WTC11 (cell line): ENCODE measurements at regions not wholly inside any gene's neighbourhood (a gene's known extent, or its start where the extent isn't known, plus 50 kb on each side); places are given as distances from the start of the nearest gene placed in this dataset.

ENCODE experiments used
- ELF4 ChIP-seq: sonication (generic); formaldehyde crosslinking; IDR thresholded peaks from 2 replicates; pipeline ENCODE4 v1.8.1; 2022; ENCODE audit warnings: low read depth, mild to moderate bottlenecking, moderate library complexity, missing genetic modification reagents
- ESRRA ChIP-seq: sonication (generic); formaldehyde crosslinking; IDR thresholded peaks from 2 replicates; pipeline ENCODE4 v1.8.1; 2022; ENCODE audit warnings: mild to moderate bottlenecking, missing genetic modification reagents, borderline replicate concordance
- ETV6 ChIP-seq: sonication (generic); formaldehyde crosslinking; IDR thresholded peaks from 2 replicates; pipeline ENCODE4 v1.8.1; 2022; ENCODE audit warnings: mild to moderate bottlenecking, missing genetic modification reagents
- NFYB ChIP-seq: sonication (generic); formaldehyde crosslinking; conservative IDR thresholded peaks from 2 replicates; pipeline ENCODE4 v1.8.0; 2022; ENCODE audit warnings: low read depth, missing genetic modification reagents
- SMAD3 ChIP-seq: sonication (generic); formaldehyde crosslinking; IDR thresholded peaks from 2 replicates; pipeline ENCODE4 v1.8.0; 2022; ENCODE audit warnings: missing genetic modification reagents, mild to moderate bottlenecking, borderline replicate concordance
- SP1 ChIP-seq: sonication (generic); formaldehyde crosslinking; conservative IDR thresholded peaks from 2 replicates; pipeline ENCODE4 v1.8.1; 2022; ENCODE audit warnings: missing genetic modification reagents
- TEAD4 ChIP-seq: sonication (generic); formaldehyde crosslinking; IDR thresholded peaks from 2 replicates; pipeline ENCODE4 v1.8.0; 2022; ENCODE audit warnings: mild to moderate bottlenecking, missing genetic modification reagents
- ZNF232 ChIP-seq: sonication (generic); formaldehyde crosslinking; IDR thresholded peaks from 2 replicates; pipeline ENCODE4 v1.8.0; 2022; ENCODE audit warnings: mild to moderate bottlenecking, missing genetic modification reagents
- TF ChIP-seq, protein P1 (sequence below): fragments of 200-600 bp; IDR thresholded peaks from 2 replicates; pipeline ENCODE4 v1.8.0; 2022; ENCODE audit warnings: antibody characterized with exemption
- TF ChIP-seq, protein P2 (sequence below): sonication (generic); formaldehyde crosslinking; IDR thresholded peaks from 2 replicates; pipeline ENCODE4 v1.8.1; 2023; ENCODE audit warnings: mild to moderate bottlenecking, missing genetic modification reagents
- TF ChIP-seq, protein P3 (sequence below): sonication (generic); formaldehyde crosslinking; IDR thresholded peaks from 2 replicates; pipeline ENCODE4 v1.8.1; 2023; ENCODE audit warnings: mild to moderate bottlenecking, missing genetic modification reagents, moderate library complexity
- TF ChIP-seq, protein P4 (sequence below): sonication (generic); formaldehyde crosslinking; IDR thresholded peaks from 2 replicates; pipeline ENCODE4 v1.8.0; 2022; ENCODE audit warnings: mild to moderate bottlenecking, missing genetic modification reagents
- TF ChIP-seq, protein P5 (sequence below): sonication (generic); formaldehyde crosslinking; IDR thresholded peaks from 2 replicates; pipeline ENCODE4 v1.8.1; 2022; ENCODE audit warnings: mild to moderate bottlenecking, missing genetic modification reagents, moderate library complexity, borderline replicate concordance
- TF ChIP-seq, protein P6 (sequence below): sonication (generic); formaldehyde crosslinking; IDR thresholded peaks from 2 replicates; pipeline ENCODE4 v1.8.0; 2022; ENCODE audit warnings: mild to moderate bottlenecking, missing genetic modification reagents

DNA sequence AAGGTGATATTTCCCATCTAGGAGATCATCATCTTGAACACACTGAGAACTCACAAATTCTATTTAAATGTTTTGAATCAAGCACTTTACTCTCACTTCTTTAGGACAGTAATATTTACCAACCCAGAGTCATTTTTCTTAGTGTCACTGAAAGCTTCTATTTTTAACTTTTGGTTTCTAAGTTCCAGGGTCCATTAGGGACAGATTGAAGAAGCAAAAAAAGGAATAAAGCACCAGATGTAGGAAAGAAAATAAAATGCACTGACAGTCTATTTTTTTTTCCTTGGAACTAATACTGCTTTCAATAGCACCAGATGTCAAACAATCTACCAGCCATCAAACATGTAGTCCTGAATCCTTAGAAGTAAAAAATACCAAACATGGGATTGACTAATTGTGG is 526.7 kb upstream of the LRRN3 start:
- TF ChIP-seq ETV6 (CRISPR knock-in tag) (no peak), ESRRA (CRISPR knock-in tag) (no peak), SMAD3 (CRISPR knock-in tag) (no peak), TEAD4 (CRISPR knock-in tag) (no peak), SP1 (no peak), ELF4 (no peak), NFYB (CRISPR knock-in tag) (no peak), ZNF232 (CRISPR knock-in tag) (no peak)
- TF ChIP-seq, protein P1, sequence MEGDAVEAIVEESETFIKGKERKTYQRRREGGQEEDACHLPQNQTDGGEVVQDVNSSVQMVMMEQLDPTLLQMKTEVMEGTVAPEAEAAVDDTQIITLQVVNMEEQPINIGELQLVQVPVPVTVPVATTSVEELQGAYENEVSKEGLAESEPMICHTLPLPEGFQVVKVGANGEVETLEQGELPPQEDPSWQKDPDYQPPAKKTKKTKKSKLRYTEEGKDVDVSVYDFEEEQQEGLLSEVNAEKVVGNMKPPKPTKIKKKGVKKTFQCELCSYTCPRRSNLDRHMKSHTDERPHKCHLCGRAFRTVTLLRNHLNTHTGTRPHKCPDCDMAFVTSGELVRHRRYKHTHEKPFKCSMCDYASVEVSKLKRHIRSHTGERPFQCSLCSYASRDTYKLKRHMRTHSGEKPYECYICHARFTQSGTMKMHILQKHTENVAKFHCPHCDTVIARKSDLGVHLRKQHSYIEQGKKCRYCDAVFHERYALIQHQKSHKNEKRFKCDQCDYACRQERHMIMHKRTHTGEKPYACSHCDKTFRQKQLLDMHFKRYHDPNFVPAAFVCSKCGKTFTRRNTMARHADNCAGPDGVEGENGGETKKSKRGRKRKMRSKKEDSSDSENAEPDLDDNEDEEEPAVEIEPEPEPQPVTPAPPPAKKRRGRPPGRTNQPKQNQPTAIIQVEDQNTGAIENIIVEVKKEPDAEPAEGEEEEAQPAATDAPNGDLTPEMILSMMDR = no peak
- TF ChIP-seq, protein P2, sequence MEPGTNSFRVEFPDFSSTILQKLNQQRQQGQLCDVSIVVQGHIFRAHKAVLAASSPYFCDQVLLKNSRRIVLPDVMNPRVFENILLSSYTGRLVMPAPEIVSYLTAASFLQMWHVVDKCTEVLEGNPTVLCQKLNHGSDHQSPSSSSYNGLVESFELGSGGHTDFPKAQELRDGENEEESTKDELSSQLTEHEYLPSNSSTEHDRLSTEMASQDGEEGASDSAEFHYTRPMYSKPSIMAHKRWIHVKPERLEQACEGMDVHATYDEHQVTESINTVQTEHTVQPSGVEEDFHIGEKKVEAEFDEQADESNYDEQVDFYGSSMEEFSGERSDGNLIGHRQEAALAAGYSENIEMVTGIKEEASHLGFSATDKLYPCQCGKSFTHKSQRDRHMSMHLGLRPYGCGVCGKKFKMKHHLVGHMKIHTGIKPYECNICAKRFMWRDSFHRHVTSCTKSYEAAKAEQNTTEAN (CRISPR knock-in tag) = no peak
- TF ChIP-seq, protein P3, sequence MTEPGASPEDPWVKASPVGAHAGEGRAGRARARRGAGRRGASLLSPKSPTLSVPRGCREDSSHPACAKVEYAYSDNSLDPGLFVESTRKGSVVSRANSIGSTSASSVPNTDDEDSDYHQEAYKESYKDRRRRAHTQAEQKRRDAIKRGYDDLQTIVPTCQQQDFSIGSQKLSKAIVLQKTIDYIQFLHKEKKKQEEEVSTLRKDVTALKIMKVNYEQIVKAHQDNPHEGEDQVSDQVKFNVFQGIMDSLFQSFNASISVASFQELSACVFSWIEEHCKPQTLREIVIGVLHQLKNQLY (CRISPR knock-in tag) = no peak
- TF ChIP-seq, protein P4, sequence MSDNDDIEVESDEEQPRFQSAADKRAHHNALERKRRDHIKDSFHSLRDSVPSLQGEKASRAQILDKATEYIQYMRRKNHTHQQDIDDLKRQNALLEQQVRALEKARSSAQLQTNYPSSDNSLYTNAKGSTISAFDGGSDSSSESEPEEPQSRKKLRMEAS (CRISPR knock-in tag) = no peak
- TF ChIP-seq, protein P5, sequence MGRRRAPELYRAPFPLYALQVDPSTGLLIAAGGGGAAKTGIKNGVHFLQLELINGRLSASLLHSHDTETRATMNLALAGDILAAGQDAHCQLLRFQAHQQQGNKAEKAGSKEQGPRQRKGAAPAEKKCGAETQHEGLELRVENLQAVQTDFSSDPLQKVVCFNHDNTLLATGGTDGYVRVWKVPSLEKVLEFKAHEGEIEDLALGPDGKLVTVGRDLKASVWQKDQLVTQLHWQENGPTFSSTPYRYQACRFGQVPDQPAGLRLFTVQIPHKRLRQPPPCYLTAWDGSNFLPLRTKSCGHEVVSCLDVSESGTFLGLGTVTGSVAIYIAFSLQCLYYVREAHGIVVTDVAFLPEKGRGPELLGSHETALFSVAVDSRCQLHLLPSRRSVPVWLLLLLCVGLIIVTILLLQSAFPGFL = no peak
- TF ChIP-seq, protein P6, sequence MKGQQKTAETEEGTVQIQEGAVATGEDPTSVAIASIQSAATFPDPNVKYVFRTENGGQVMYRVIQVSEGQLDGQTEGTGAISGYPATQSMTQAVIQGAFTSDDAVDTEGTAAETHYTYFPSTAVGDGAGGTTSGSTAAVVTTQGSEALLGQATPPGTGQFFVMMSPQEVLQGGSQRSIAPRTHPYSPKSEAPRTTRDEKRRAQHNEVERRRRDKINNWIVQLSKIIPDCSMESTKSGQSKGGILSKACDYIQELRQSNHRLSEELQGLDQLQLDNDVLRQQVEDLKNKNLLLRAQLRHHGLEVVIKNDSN (CRISPR knock-in tag) = no peak
